ENCODE measurements at regions not wholly inside any gene's neighbourhood (a gene's known extent, or its start where the extent isn't known, plus 50 kb on each side); places are given as distances from the start of the nearest gene placed in this dataset.

DNA sequence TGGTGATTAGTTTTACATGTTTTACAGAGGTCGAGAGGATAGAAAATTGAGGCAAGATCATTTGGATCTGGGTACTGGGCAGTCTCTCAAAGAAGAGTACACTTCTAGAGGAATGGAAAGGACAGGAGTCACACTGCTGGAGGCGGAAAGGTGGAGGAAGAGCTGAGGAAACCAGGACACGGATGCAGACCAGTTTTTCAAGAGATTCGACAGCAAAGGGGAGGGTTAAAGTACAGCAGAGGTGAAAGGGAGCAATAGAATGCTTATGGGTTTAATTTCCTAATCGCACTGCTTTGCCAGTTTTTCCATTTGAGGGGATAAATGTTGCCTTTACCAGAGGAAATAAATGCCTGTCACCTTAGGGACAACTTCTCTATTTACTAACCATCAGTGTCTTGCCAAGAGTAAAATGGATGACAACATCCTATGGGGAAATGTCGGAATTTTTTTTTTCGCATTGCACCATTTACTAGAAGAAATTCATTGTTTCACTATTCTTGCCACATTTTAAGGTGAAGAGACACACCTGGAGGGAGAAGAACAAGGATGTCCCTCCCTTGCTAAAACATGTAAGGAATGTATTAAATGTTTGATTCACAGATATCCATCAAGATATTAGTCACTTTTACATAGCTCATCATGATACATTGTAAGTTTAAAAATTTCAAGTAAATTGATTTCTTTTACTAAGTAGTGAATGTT is 226.6 kb downstream of the COL12A1 start:
- TF ChIP-seq, protein P1, sequence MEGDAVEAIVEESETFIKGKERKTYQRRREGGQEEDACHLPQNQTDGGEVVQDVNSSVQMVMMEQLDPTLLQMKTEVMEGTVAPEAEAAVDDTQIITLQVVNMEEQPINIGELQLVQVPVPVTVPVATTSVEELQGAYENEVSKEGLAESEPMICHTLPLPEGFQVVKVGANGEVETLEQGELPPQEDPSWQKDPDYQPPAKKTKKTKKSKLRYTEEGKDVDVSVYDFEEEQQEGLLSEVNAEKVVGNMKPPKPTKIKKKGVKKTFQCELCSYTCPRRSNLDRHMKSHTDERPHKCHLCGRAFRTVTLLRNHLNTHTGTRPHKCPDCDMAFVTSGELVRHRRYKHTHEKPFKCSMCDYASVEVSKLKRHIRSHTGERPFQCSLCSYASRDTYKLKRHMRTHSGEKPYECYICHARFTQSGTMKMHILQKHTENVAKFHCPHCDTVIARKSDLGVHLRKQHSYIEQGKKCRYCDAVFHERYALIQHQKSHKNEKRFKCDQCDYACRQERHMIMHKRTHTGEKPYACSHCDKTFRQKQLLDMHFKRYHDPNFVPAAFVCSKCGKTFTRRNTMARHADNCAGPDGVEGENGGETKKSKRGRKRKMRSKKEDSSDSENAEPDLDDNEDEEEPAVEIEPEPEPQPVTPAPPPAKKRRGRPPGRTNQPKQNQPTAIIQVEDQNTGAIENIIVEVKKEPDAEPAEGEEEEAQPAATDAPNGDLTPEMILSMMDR (IDR thresholded peaks at IDR 0.05), result no peak
- no peak for TF ChIP-seq POLR2A (IDR thresholded peaks at IDR 0.05)
